Astrocyte of the cerebellum (primary cell): ENCODE measurements at regions not wholly inside any gene's neighbourhood (a gene's known extent, or its start where the extent isn't known, plus 50 kb on each side); places are given as distances from the start of the nearest gene placed in this dataset.

Experiments used
- DNase-seq: peaks from one replicate; pipeline ENCODE4 v3.0.0-alpha.2; 2011; ENCODE audit warnings: low read depth
- H3K4me3 ChIP-seq: 2 replicates; pipeline ENCODE4 v1.5.1; 2011; ENCODE audit warnings: mild to moderate bottlenecking, low read depth, low read length, moderate library complexity
- in situ Hi-C: cut with HindIII; loops from 2 replicates; pipeline ENCODE4 v1.10.0; 2017; ENCODE audit warnings: low sequenced_read_pairs
- TF ChIP-seq, protein P1 (sequence below): IDR thresholded peaks from 2 replicates; pipeline ENCODE4 v1.5.1; 2012; ENCODE audit warnings: low read length, low read depth, moderate library complexity, mild to moderate bottlenecking; ENCODE audit errors: missing control alignments

DNA sequence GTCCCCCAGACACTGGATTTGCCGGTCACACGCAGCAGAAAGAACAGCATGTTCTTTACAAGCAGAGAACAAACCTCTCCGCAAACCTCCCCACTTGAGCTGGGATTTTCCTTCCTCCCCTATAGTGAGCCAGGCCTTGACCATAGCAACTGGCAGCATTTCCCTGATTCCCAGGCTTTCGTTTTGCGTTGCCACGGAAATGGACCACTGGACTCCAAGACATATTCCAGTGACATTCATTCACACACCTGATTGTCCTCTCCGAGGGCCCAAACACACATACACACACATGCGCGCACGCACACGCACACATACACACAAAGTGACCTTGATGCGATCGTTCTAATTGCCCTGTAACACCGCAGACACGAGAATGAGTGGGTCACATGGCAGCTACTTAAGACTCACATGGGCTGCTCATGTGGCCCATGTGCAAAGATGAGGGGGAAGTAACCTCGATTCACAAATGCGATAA, 80.9 kb upstream of the CPEB4 start:
- in situ Hi-C loops: no loop called here
- H3K4me3 ChIP-seq: no peak overlapping the region
- DNase-seq: no peak
- TF ChIP-seq, protein P1, sequence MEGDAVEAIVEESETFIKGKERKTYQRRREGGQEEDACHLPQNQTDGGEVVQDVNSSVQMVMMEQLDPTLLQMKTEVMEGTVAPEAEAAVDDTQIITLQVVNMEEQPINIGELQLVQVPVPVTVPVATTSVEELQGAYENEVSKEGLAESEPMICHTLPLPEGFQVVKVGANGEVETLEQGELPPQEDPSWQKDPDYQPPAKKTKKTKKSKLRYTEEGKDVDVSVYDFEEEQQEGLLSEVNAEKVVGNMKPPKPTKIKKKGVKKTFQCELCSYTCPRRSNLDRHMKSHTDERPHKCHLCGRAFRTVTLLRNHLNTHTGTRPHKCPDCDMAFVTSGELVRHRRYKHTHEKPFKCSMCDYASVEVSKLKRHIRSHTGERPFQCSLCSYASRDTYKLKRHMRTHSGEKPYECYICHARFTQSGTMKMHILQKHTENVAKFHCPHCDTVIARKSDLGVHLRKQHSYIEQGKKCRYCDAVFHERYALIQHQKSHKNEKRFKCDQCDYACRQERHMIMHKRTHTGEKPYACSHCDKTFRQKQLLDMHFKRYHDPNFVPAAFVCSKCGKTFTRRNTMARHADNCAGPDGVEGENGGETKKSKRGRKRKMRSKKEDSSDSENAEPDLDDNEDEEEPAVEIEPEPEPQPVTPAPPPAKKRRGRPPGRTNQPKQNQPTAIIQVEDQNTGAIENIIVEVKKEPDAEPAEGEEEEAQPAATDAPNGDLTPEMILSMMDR: no peak

DNA sequence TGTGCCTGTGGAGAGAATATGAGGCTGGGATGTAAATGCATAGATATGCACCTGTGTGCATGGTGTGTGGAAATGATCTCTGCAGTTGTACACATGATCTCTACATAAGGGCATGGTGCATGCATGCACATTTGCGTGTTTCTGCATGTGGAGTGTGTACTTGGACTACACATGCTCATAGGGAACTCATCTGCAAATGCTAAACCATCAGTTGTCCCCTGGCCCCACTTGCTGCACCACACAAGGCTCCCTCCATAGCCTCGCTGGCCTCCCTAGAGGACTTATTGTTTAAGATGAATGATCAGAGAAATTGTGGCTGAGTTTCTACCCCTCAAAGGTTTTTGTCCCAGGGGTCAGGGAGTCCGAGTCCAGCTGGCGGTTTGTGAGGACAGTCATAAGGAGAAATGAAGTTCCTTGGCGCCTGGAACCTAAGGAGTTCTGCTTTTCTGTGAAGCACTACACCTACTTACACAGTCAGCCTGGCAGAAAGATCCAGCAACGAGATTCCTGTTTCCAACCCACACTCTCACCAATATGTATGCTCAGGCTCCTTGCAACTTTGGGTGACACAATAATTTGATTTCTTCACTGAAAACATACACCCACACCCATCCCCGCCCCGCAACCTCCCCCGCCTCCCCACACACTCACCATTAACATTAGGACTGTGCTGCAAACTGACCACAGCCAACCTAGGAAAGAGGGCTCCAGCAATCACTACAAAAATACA, 79.9 kb upstream of the CPEB4 start:
- no peak overlapping the region for H3K4me3 ChIP-seq
- TF ChIP-seq, protein P1: no peak
- in situ Hi-C loops: no loop called here
- no peak for DNase-seq

DNA sequence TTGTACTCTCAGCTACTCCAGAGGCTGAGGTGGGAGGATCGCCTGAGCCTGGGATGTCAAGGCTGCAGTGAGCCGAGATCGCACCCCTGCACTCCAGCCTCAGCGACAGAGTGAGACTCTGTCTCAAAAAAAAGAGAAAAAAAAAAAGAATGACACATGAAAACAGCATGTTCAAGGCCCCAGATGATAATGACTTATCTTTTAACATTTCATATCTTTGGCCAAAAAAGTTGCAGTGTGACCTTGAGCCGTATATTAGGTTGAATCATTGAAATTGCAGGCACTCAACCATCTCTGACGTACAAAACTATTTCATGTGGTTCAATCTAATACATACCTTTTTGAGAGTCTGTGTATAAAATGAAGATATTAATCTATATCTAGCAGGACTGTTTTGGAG, 79.1 kb upstream of the CPEB4 start:
- TF ChIP-seq, protein P1: no peak
- no peak for DNase-seq
- in situ Hi-C loops: no loop called here
- H3K4me3 ChIP-seq: no peak overlapping the region

DNA sequence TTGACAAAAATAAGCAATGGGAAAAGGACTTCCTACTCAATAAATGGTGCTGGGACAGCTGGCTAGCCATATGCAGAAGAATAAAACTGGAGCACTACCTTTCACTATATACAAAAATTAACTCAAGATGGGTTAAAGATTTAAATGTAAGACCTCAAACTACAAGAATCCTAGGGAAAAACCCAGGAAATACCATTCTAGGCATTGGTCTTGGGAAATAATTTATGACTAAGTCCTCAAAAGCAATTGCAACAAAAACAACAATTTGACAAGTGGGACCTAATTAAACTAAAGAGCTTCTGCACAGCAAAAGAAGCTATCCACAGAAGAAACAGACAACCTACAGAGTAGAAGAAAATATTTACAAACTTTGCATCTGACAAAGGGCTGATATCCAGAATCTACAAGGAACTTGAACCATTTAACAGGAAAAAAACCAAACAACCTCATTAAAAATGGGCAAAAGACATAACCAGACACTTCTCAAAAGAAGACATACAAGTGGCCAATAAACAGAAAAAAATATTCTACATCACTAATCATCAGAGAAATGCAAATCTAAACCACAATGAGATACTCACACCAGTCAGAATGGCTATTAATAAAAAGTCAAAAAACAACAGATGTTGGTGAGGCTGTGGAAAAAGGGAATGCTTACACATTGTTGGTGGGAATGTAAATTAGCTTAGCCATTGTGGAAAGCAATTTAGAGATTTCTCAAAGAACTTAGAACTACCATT, 75.2 kb upstream of the CPEB4 start:
- TF ChIP-seq, protein P1: no peak
- DNase-seq: no peak
- no peak overlapping the region for H3K4me3 ChIP-seq
- in situ Hi-C loops: no loop called here

DNA sequence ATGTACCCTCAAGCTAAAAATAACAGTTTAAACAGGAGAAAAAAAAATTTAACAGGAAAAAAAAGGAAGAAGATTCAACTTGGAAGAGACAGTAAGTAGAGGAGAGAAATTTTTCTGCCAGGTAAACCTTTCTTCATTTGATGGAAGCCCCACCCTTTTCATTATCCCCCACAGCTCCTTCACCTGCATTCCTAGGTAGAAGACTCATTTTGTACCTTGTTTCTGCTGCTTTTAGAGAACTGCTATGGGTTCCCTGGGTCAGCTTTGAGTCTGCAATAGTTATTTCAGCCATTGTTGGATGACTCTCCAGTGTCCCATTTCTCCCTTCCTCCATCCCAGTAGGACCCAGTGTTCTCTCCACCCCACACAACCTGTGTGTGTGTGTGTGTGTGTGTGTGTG, 74.1 kb upstream of the CPEB4 start:
- no peak for DNase-seq
- TF ChIP-seq, protein P1: no peak
- in situ Hi-C loops: no loop called here
- H3K4me3 ChIP-seq: no peak overlapping the region

DNA sequence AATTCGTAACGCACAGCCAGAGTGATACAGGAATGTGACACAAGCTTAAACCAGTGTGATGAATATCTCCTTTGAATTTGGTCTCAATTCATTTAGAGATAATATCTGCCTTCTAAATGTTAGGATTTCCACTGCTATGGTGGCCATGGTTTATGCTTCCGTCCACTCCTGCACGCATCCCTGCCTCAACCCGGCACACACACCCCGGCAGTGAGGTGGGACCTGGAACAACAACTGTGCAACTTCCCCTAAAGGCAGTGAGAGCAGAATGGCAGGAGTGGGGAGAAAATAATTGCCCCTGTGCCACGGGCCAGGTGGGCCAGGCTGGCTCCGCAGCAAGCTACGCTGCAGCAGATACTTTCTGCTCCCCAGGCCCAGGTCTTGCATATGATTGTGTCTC, 72.6 kb upstream of the CPEB4 start:
- DNase-seq: no peak

More for the DNA sequence above, 72.6 kb upstream of the CPEB4 start:
- H3K4me3 ChIP-seq: no peak overlapping the region
- in situ Hi-C loops: no loop called here
- TF ChIP-seq, protein P1: no peak
